Tibial artery (tissue), 4 donors: ENCODE measurements at regions not wholly inside any gene's neighbourhood (a gene's known extent, or its start where the extent isn't known, plus 50 kb on each side); places are given as distances from the start of the nearest gene placed in this dataset.
"Not testable (repeated sequence)": the region's sequence is repeated elsewhere in the genome, so short reads cannot be mapped to it uniquely, and the experiment has no call there.

ENCODE experiments used
- DNase-seq, 2 donors: peaks; one replicate each; pipeline ENCODE4 v3.0.0-alpha.2; 2019
- H3K27ac ChIP-seq, 2 donors: fragments of 200-600 bp; sonication (generic) in 1 of 2; 1 replicate in 1 of 2; 2 replicates in 1 of 2; pipeline ENCODE4 v1.5.1; 2018 to 2019; ENCODE audit warnings: mild to moderate bottlenecking in 1 of 2
- H3K27me3 ChIP-seq, 2 donors: fragments of 200-600 bp; sonication (generic) in 1 of 2; one replicate each; pipeline versions ENCODE4 v1.5.1 to v1.6.0; 2016 to 2019
- H3K36me3 ChIP-seq, 3 donors: fragments of 200-600 bp; sonication (generic) in 2 of 3; one replicate each; pipeline ENCODE4 v1.5.1; 2016 to 2019; ENCODE audit warnings: mild to moderate bottlenecking in 2 of 3
- H3K4me1 ChIP-seq, 4 donors: fragments of 200-600 bp; sonication (generic) in 2 of 4; 1 replicate in 3 of 4; 2 replicates in 1 of 4; pipeline ENCODE4 v1.5.1; 2016 to 2019
- H3K4me3 ChIP-seq, 2 donors: fragments of 200-600 bp; sonication (generic) in 1 of 2; 1 replicate in 1 of 2; 2 replicates in 1 of 2; pipeline ENCODE4 v1.5.1; 2018 to 2019; ENCODE audit warnings: mild to moderate bottlenecking in 2 of 2
- H3K9me3 ChIP-seq, 3 donors: fragments of 200-600 bp; sonication (generic) in 1 of 3; one replicate each; pipeline ENCODE4 v1.5.1; 2016 to 2019
- CTCF ChIP-seq, 2 experiments: fragments of 200-600 bp in 1 of 2; fragments of 450-650 bp in 1 of 2; IDR thresholded peaks; one replicate each; pipeline ENCODE4 v1.5.1; 2017 to 2019; ENCODE audit warnings: antibody characterized with exemption in 2 of 2, mild to moderate bottlenecking in 1 of 2, moderate library complexity in 1 of 2
- intact Hi-C: fragments of 100-400 bp; cut with DNase I; formaldehyde crosslinking; loops from one replicate; pipeline ENCODE4 v1.15.0; 2023; ENCODE audit warnings: low total_unique reads

- Histone ChIP-seq H3K9me3 (no peaks in the 10 kb centered on the region), H3K4me1 (no peaks in the 10 kb centered on the region), H3K36me3 (no peaks in the 10 kb centered on the region), H3K27me3 (no peaks in the 10 kb centered on the region), H3K4me3 (no peak overlapping the region), H3K27ac (no peak overlapping the region)
- no peak for TF ChIP-seq CTCF (IDR thresholded peaks at IDR 0.05)
- no peak for DNase-seq
- intact Hi-C loops = no loop called here
These were observed 563.2 kb downstream of the GBE1 start for GRCh38 chr3:81198216-81198615.

GRCh38 chr3:81197386-81197785 lies 564.1 kb downstream of the GBE1 start:
- Histone ChIP-seq H3K27ac (no peak overlapping the region), H3K9me3 (no peaks in the 10 kb centered on the region), H3K4me1 (no peaks in the 10 kb centered on the region), H3K36me3 (no peaks in the 10 kb centered on the region), H3K4me3 (no peak overlapping the region), H3K27me3 (no peaks in the 10 kb centered on the region)
- DNase-seq = no peak
- intact Hi-C loops = no loop called here
- no peak for TF ChIP-seq CTCF (IDR thresholded peaks at IDR 0.05)

GRCh38 chr3:81195478-81195877 lies 566.0 kb downstream of the GBE1 start:
- Histone ChIP-seq H3K9me3 (no peaks in the 10 kb centered on the region), H3K4me1 (no peaks in the 10 kb centered on the region), H3K27me3 (no peaks in the 10 kb centered on the region), H3K36me3 (no peaks in the 10 kb centered on the region), H3K27ac (no peak overlapping the region), H3K4me3 (no peak overlapping the region)
- intact Hi-C loops = no loop called here
- no peak for DNase-seq
- no peak for TF ChIP-seq CTCF (IDR thresholded peaks at IDR 0.05)

GRCh38 chr3:81186412-81186811 lies 575.0 kb downstream of the GBE1 start:
- intact Hi-C loops = no loop called here
- TF ChIP-seq CTCF (IDR thresholded peaks at IDR 0.05) = no peak
- no peak overlapping the region for H3K4me3 ChIP-seq
- DNase-seq = no peak
- no peaks in the 10 kb centered on the region for H3K9me3 ChIP-seq
- H3K36me3 ChIP-seq = no peaks in the 10 kb centered on the region
- H3K27ac ChIP-seq = no peak overlapping the region
- H3K4me1 ChIP-seq = no peaks in the 10 kb centered on the region
- H3K27me3 ChIP-seq = no peaks in the 10 kb centered on the region

GRCh38 chr3:81182086-81182875 lies 579.2 kb downstream of the GBE1 start:
- H3K27me3 ChIP-seq, H3K4me3 ChIP-seq, H3K36me3 ChIP-seq, H3K9me3 ChIP-seq, intact Hi-C loops, DNase-seq, H3K4me1 ChIP-seq, H3K27ac ChIP-seq: not testable (repeated sequence)

GRCh38 chr3:81173514-81173913 lies 587.9 kb downstream of the GBE1 start:
- H3K27ac ChIP-seq = no peak overlapping the region
- H3K36me3 ChIP-seq = no peaks in the 10 kb centered on the region
- H3K4me3 ChIP-seq = no peak overlapping the region
- no peaks in the 10 kb centered on the region for H3K4me1 ChIP-seq
- H3K27me3 ChIP-seq = no peaks in the 10 kb centered on the region
- no peak for TF ChIP-seq CTCF (IDR thresholded peaks at IDR 0.05)
- DNase-seq = no peak
- no peaks in the 10 kb centered on the region for H3K9me3 ChIP-seq
- intact Hi-C loops = no loop called here
